H1 (cell line): ENCODE measurements at regions not wholly inside any gene's neighbourhood (a gene's known extent, or its start where the extent isn't known, plus 50 kb on each side); places are given as distances from the start of the nearest gene placed in this dataset.

Source experiments
- CTCF ChIA-PET: fragments of 300-600 bp; sonication (Branson Sonifier 250); formaldehyde crosslinking; loops from one replicate; lab custom pipeline; 2021; ENCODE audit not compliant: partially characterized antibody; lab: Charles Lee
- POLR2A ChIA-PET: fragments of 300-600 bp; sonication (Branson Sonifier 250); formaldehyde crosslinking; loops from one replicate; lab custom pipeline; 2021; ENCODE audit warnings: inconsistent platforms; ENCODE audit not compliant: partially characterized antibody; lab: Charles Lee
- DNase-seq, 2 experiments: peaks; one replicate each; pipeline versions ENCODE4 v3.0.0 to v3.0.0-alpha.2; 2010 to 2022; ENCODE audit warnings: low spot score in 2 of 2, low read depth in 1 of 2, mixed read lengths in 1 of 2
- FAIRE-seq: peaks from 2 replicates; lab custom pipeline; 2011; peaks lifted over from hg19 to GRCh38; lab: Jason Lieb, UNC
- H2AFZ ChIP-seq: 2 replicates; pipeline ENCODE4 v1.8.1; 2012; ENCODE audit warnings: low read length, inconsistent platforms
- H2AK5ac ChIP-seq: 2 replicates; pipeline ENCODE4 v1.6.1; 2013; ENCODE audit warnings: low read depth, low read length
- H2BK120ac ChIP-seq: replicated peaks from 2 replicates; pipeline ENCODE3; 2013; ENCODE audit warnings: low read depth, low read length, inconsistent platforms
- H2BK12ac ChIP-seq: 2 replicates; pipeline ENCODE4 v1.6.1; 2013; ENCODE audit warnings: low read depth, low read length
- H2BK15ac ChIP-seq: 2 replicates; pipeline ENCODE4 v1.6.1; 2013; ENCODE audit warnings: low read length
- H2BK20ac ChIP-seq: 2 replicates; pipeline ENCODE4 v1.6.1; 2013; ENCODE audit warnings: low read length
- H2BK5ac ChIP-seq: 2 replicates; pipeline ENCODE4 v1.6.1; 2013; ENCODE audit warnings: low read depth, low read length
- H3K14ac ChIP-seq: 2 replicates; pipeline ENCODE4 v1.6.1; 2013; ENCODE audit warnings: inconsistent platforms; ENCODE audit not compliant: insufficient read length
- H3K18ac ChIP-seq: 2 replicates; pipeline ENCODE4 v1.6.1; 2013; ENCODE audit warnings: low read length; ENCODE audit errors: extremely low read depth
- H3K23ac ChIP-seq: 2 replicates; pipeline ENCODE4 v1.6.1; 2013; ENCODE audit warnings: inconsistent platforms; ENCODE audit not compliant: insufficient read length
- H3K23me2 ChIP-seq: 2 replicates; pipeline ENCODE4 v1.6.1; 2013; ENCODE audit warnings: low read depth, low read length
- H3K27ac ChIP-seq: 2 replicates; pipeline ENCODE4 v1.6.1; 2011; ENCODE audit warnings: low read depth, low read length, inconsistent platforms
- H3K27me3 ChIP-seq, 4 experiments: replicated peaks in 1 of 4; 1 replicate in 1 of 4; 2 replicates in 3 of 4; pipeline versions ENCODE4 v1.6.1 to v1.8.1; 2011 to 2013; ENCODE audit warnings: low read length in 3 of 4, mild to moderate bottlenecking in 3 of 4, inconsistent platforms in 2 of 4, mixed read lengths in 2 of 4, moderate library complexity in 1 of 4; ENCODE audit not compliant: control insufficient read depth in 3 of 4, insufficient read depth in 3 of 4; ENCODE audit errors: extremely low read depth in 1 of 4
- H3K36me3 ChIP-seq, 4 experiments: 2 replicates each; pipeline versions ENCODE4 v1.6.1 to v1.8.1; 2011 to 2013; ENCODE audit warnings: mild to moderate bottlenecking in 4 of 4, low read length in 3 of 4, moderate library complexity in 2 of 4, control low read depth in 1 of 4, inconsistent platforms in 1 of 4; ENCODE audit not compliant: insufficient read depth in 4 of 4, control insufficient read depth in 2 of 4
- H3K4ac ChIP-seq: replicated peaks from 2 replicates; pipeline ENCODE3; 2013; ENCODE audit warnings: low read length, low read depth, mixed read lengths, inconsistent platforms; ENCODE audit not compliant: insufficient read length
- H3K4me1 ChIP-seq, 4 experiments: replicated peaks in 1 of 4; 1 replicate in 1 of 4; 2 replicates in 3 of 4; pipeline versions ENCODE4 v1.6.1 to v1.8.1; 2011 to 2013; ENCODE audit warnings: low read length in 3 of 4, inconsistent platforms in 2 of 4, mixed read lengths in 1 of 4; ENCODE audit not compliant: insufficient read depth in 4 of 4, control insufficient read depth in 3 of 4
- H3K4me2 ChIP-seq, 2 experiments: 2 replicates each; pipeline versions ENCODE4 v1.6.1 to v1.8.1; 2011 to 2013; ENCODE audit warnings: low read depth in 2 of 2, low read length in 2 of 2, control low read depth in 1 of 2, inconsistent platforms in 1 of 2, mild to moderate bottlenecking in 1 of 2; ENCODE audit not compliant: insufficient read depth in 1 of 2
- H3K4me3 ChIP-seq, 4 experiments: fragments of 200-600, 300-600 bp in 1 of 4; sonication (generic), shearing (Covaris generic), sonication (Bioruptor Twin) in 1 of 4; 2 replicates each; pipeline versions ENCODE4 v1.5.1 to v1.8.1; 2011 to 2016; ENCODE audit warnings: low read length in 4 of 4, low read depth in 3 of 4, control low read depth in 2 of 4, inconsistent platforms in 2 of 4, mild to moderate bottlenecking in 2 of 4, mixed read lengths in 1 of 4, moderate library complexity in 1 of 4; ENCODE audit not compliant: insufficient read depth in 2 of 4; ENCODE audit errors: extremely low read depth in 1 of 4
- H3K56ac ChIP-seq: replicated peaks from 2 replicates; pipeline ENCODE3; 2013; ENCODE audit warnings: low read depth, mild to moderate bottlenecking, mixed read lengths, low read length, inconsistent platforms; ENCODE audit not compliant: insufficient read length
- H3K79me1 ChIP-seq: 2 replicates; pipeline ENCODE4 v1.6.1; 2013; ENCODE audit warnings: low read depth, low read length, control low read depth
- H3K79me2 ChIP-seq, 2 experiments: 2 replicates each; pipeline versions ENCODE4 v1.6.1 to v1.8.1; 2012 to 2013; ENCODE audit warnings: low read length in 2 of 2, mild to moderate bottlenecking in 2 of 2, inconsistent platforms in 1 of 2; ENCODE audit not compliant: insufficient read depth in 2 of 2, control insufficient read depth in 1 of 2
- H3K9ac ChIP-seq, 4 experiments: replicated peaks in 1 of 4; 1 replicate in 1 of 4; 2 replicates in 3 of 4; pipeline versions ENCODE4 v1.6.1 to v1.8.1; 2011 to 2013; ENCODE audit warnings: low read depth in 3 of 4, low read length in 3 of 4, control low read depth in 2 of 4, mild to moderate bottlenecking in 2 of 4, moderate library complexity in 2 of 4, inconsistent platforms in 1 of 4; ENCODE audit errors: extremely low read depth in 1 of 4
- H3K9me3 ChIP-seq, 2 experiments: 2 replicates each; pipeline versions ENCODE4 v1.6.1 to v1.8.1; 2012 to 2013; ENCODE audit warnings: mild to moderate bottlenecking in 2 of 2, moderate library complexity in 2 of 2, control low read depth in 1 of 2, inconsistent platforms in 1 of 2, low read depth in 1 of 2, low read length in 1 of 2, mixed read lengths in 1 of 2; ENCODE audit not compliant: insufficient read depth in 2 of 2
- H4K20me1 ChIP-seq, 2 experiments: replicated peaks in 1 of 2; 2 replicates each; pipeline versions ENCODE3 to v1.8.1; 2011 to 2013; ENCODE audit warnings: inconsistent platforms in 2 of 2, low read length in 2 of 2, mild to moderate bottlenecking in 1 of 2; ENCODE audit not compliant: insufficient read depth in 2 of 2, control insufficient read depth in 1 of 2
- H4K5ac ChIP-seq: 2 replicates; pipeline ENCODE4 v1.6.1; 2013; ENCODE audit warnings: low read length, low read depth, mixed read lengths, inconsistent platforms; ENCODE audit not compliant: insufficient read length
- H4K8ac ChIP-seq: 2 replicates; pipeline ENCODE4 v1.8.0; 2013; ENCODE audit warnings: mild to moderate bottlenecking, moderate library complexity, low read length, inconsistent platforms; ENCODE audit not compliant: insufficient read depth; ENCODE audit errors: extremely low read depth
- H4K91ac ChIP-seq: replicated peaks from 2 replicates; pipeline ENCODE3; 2013; ENCODE audit warnings: low read length, mixed read lengths, inconsistent platforms; ENCODE audit not compliant: insufficient read length
- ATF2 ChIP-seq: IDR thresholded peaks from 2 replicates; pipeline ENCODE4 v1.6.1; 2012; ENCODE audit warnings: low read length, inconsistent platforms
- ATF3 ChIP-seq: IDR thresholded peaks from 2 replicates; pipeline ENCODE4 v1.6.1; 2011; ENCODE audit warnings: low read depth, mild to moderate bottlenecking, low read length; ENCODE audit not compliant: insufficient read depth
- CBX5 ChIP-seq: fragments of 300-800, 300-1000 bp; sonication (generic); IDR thresholded peaks from 2 replicates; pipeline ENCODE4 v1.7.1; 2016; ENCODE audit warnings: antibody characterized with exemption, low read length, low read depth
- JUN ChIP-seq: IDR thresholded peaks from 2 replicates; pipeline ENCODE4 v1.6.1; 2011; ENCODE audit warnings: low read depth, mild to moderate bottlenecking, improper control_type of control experiment, low read length
- KDM5A ChIP-seq: fragments of 200-600 bp; IDR thresholded peaks from 2 replicates; pipeline ENCODE4 v1.7.1; 2012; ENCODE audit warnings: mild to moderate bottlenecking, low read length, inconsistent platforms, mixed read lengths
- RAD21 ChIP-seq, 2 experiments: IDR thresholded peaks in 1 of 2; conservative IDR thresholded peaks in 1 of 2; 2 replicates each; pipeline ENCODE4 v1.6.1; 2011; ENCODE audit warnings: low read depth in 2 of 2, low read length in 2 of 2, improper control_type of control experiment in 1 of 2, inconsistent platforms in 1 of 2, mild to moderate bottlenecking in 1 of 2, moderate library complexity in 1 of 2
- SIRT6 ChIP-seq: IDR thresholded peaks from one replicate; pipeline ENCODE4 v1.7.1; 2012; ENCODE audit warnings: low read length, inconsistent platforms
- SUZ12 ChIP-seq: fragments of 200-600 bp; sonication (generic); IDR thresholded peaks from 2 replicates; pipeline ENCODE4 v1.6.1; 2012; ENCODE audit warnings: mild to moderate bottlenecking, inconsistent platforms, low read length, moderate library complexity, mixed read lengths
- TAF1 ChIP-seq: IDR thresholded peaks from 2 replicates; pipeline ENCODE4 v1.6.1; 2011; ENCODE audit warnings: mild to moderate bottlenecking, low read depth, low read length
- USF2 ChIP-seq: IDR thresholded peaks from 2 replicates; pipeline ENCODE4 v1.6.1; 2011; ENCODE audit warnings: low read length, improper control_type of control experiment

GRCh38 chr13:107713314-107713713 is 502.0 kb downstream of the LIG4 start:
- H2BK15ac ChIP-seq: no peak overlapping the region
- no peak overlapping the region for H4K91ac ChIP-seq
- DNase-seq (no peak), FAIRE-seq (no peak)
- H3K14ac ChIP-seq: no peak overlapping the region
- no peak overlapping the region for H2BK12ac ChIP-seq
- no peak overlapping the region for H2AK5ac ChIP-seq
- no peak overlapping the region for H2BK120ac ChIP-seq
- H3K4ac ChIP-seq: no peak overlapping the region
- no peak overlapping the region for H3K18ac ChIP-seq
- no peaks in the 10 kb centered on the region for H3K79me1 ChIP-seq
- H3K23ac ChIP-seq: no peak overlapping the region
- ChIA-PET CTCF (interaction anchor here (1.0 kb wide), 1 partner anchor 29 kb away, joined by 3 read pairs; no protein-coding TSS in a partner anchor), POLR2A (no interaction called here)
- no peak overlapping the region for H3K4me3 ChIP-seq
- no peaks in the 10 kb centered on the region for H3K9me3 ChIP-seq
- H2BK20ac ChIP-seq: no peak overlapping the region
- no peaks in the 10 kb centered on the region for H3K23me2 ChIP-seq
- H3K4me1 ChIP-seq: no peaks in the 10 kb centered on the region
- no peak overlapping the region for H4K8ac ChIP-seq
- no peaks in the 10 kb centered on the region for H3K36me3 ChIP-seq
- H2AFZ ChIP-seq: no peak overlapping the region
- H3K56ac ChIP-seq: no peak overlapping the region
- no peaks in the 10 kb centered on the region for H3K27me3 ChIP-seq
- H3K79me2 ChIP-seq: no peaks in the 10 kb centered on the region
- H2BK5ac ChIP-seq: no peak overlapping the region
- H3K9ac ChIP-seq: no peak overlapping the region
- H4K5ac ChIP-seq: no peak overlapping the region
- H3K4me2 ChIP-seq: no peak overlapping the region
- H3K27ac ChIP-seq: no peak overlapping the region
- no peaks in the 10 kb centered on the region for H4K20me1 ChIP-seq
- TF ChIP-seq CBX5 (no peak), TAF1 (no peak), USF2 (no peak), JUN (no peak), SIRT6 (no peak), SUZ12 (no peak), ATF3 (no peak), KDM5A (no peak), RAD21 (IDR thresholded peaks at IDR 0.05 in 1 of 2, conservative IDR thresholded peaks at IDR 0.05 in 1 of 2; ENCODE audit: low read depth in 2 of 2, low read length in 2 of 2) (no peak), ATF2 (no peak)
